GM21367 (cell line): ENCODE measurements at regions not wholly inside any gene's neighbourhood (a gene's known extent, or its start where the extent isn't known, plus 50 kb on each side); places are given as distances from the start of the nearest gene placed in this dataset.

ENCODE experiments used
- ATAC-seq: cut with Tn5 transposase; IDR thresholded peaks from one replicate; pipeline ENCODE4 v1.9.1; 2021; ENCODE audit not compliant: unreplicated experiment

- no peak for ATAC-seq
Measured at GRCh38 chr5:62001640-62002039, 304.4 kb upstream of the KIF2A start.

- no peak for ATAC-seq
Measured at GRCh38 chr5:62002436-62002835, 303.6 kb upstream of the KIF2A start.

DNA sequence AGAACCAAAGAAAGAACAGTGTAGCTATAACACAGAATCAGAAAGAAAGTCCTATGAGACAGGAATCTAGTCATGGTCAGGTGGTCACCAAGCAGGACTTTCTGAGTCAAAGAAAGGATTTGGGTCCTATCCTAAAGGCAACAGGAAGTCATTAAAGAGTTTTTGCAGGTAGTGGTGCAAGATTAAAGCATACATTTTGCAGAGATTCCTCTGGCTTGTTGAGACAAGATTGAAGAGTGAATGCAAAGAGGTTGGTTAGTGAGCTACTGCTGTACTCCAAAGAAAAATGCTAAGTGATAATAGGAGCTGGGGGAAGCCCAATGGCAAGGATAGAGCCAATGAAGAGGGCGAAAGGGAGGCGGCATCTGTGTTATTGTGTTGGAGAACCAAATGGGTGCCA lies 300.5 kb upstream of the KIF2A start:
- no peak for ATAC-seq

DNA sequence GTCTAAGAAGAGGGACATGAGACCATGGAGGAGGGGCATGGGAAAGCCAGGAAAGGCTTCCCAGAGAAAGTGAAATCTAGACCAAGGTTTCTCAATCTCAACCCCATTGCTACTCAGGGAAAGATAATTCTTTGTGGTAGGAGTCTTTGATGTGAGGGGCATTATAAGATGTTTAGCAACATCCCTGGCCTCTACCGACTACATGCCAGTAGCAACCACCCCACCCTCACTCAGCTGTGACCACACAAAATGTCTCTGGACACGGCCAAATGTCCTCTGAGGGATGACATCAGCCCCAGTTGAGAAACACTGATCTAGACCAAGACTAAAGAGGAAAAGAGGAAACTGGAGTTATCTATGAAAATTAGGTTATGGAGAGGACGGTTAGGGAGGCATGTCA lies 298.5 kb upstream of the KIF2A start:
- ATAC-seq, result no peak

DNA sequence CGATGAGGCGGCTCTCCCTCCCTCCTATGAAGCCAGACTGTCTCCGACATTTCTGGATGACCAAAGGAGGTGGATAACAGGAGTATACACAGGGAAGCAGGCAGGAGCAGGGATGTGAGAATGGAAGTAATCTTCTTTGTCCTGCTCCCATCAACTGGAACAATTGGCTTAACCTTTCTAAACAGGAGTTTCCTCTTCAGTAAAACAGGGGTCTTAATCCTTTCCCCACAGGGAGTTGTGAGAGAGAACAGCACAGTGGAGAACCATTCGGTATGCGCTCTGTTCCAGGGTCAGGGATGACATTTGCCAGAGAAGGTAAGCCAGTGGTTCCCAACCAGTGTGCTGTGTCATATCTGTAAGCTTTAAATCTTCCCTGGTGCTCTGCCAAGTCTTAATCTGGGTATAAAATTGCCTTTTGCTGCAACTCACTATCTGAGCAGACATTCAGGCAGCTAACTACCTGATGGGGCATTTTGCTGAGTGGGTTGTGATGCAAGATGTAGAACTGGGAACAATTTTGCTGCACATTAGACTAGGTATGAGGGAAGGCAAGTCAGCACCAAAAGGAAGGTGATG lies 294.8 kb upstream of the KIF2A start:
- ATAC-seq, result no peak

GRCh38 chr5:62017092-62017491 lies 288.9 kb upstream of the KIF2A start:
- ATAC-seq, result no peak

DNA sequence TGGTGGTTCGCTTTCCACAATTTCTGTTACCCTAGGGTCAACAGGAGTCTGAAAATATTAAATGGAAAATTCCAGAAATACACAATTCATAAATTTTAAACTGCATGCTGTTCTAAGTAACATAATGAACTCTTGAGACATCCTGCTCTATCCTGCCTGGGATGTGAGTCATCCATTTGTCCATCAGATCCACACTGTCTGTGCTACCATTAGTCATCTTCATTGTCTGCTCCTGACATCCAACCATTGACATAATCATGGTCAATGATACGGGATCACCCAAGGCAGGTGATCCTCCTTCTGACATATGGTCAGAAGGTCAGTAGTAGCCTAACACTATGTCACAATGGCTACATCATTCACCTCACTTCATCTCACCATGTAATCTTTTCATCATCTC lies 276.7 kb upstream of the KIF2A start:
- ATAC-seq, result no peak

GRCh38 chr5:62030326-62030725 lies 275.7 kb upstream of the KIF2A start:
- ATAC-seq, result no peak

DNA sequence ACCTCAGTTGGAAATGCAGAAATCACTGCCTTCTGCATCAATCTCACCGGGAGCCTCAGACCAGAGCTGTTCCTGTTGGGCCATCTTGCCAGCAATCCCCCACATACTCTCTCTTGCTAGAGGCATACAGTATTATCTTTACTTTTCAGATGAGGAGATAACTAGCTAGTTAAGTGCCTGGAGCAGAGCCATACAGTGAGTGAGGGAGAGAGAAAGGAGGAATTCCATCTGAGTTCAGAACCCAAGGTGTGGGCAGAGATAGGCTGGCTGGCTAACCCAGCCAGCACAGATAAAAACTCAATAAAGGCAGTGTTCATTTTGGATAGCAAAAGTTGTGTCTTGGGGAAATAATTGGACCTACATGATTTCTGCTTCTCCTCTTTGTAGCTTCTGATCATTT lies 268.0 kb upstream of the KIF2A start:
- no peak for ATAC-seq

GRCh38 chr5:62041156-62041756 lies 264.8 kb upstream of the KIF2A start:
- no peak for ATAC-seq

DNA sequence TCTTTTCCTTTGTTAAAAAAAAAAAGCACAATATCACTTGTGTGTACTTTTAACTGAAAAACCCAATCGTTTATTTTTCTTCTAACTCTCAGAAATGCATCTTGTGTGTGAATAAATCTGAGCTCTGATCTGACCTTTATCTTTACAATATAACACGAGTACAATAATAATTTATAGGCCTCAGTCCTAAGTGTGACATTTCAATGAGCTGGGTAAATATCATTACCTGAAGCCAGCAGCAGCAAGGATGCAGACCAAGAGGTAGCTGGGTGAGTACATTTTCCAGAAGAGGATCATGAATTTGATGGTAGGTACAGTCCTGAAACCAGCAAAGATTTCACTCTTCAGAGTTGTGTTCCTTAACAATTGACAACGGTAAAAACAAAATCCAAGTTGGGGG lies 264.0 kb upstream of the KIF2A start:
- ATAC-seq, result no peak

- no peak for ATAC-seq
Measured at GRCh38 chr5:62043289-62044280, 262.4 kb upstream of the KIF2A start.

GRCh38 chr5:62044989-62045388 lies 261.0 kb upstream of the KIF2A start:
- ATAC-seq, result no peak

DNA sequence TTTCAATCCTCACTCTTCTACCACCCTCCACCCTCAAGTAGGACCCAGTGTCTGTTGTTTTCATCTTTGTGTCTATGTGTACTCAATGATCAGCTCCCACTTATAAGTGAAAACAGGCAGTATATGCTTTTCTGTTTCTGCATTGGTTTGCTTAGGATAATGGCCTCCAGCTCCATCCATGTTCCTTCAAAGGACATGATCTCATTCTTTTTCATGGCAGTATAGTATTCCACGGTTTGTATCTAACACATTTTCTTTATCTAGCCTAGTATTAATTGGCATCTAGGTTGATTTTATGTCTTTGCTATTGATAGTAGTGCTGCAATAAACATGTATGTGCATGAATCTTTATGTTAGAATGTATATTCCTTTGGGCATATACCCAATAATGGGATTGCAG lies 259.8 kb upstream of the KIF2A start:
- no peak for ATAC-seq

- no peak for ATAC-seq
Measured at GRCh38 chr5:62051747-62052146, 254.3 kb upstream of the KIF2A start.

DNA sequence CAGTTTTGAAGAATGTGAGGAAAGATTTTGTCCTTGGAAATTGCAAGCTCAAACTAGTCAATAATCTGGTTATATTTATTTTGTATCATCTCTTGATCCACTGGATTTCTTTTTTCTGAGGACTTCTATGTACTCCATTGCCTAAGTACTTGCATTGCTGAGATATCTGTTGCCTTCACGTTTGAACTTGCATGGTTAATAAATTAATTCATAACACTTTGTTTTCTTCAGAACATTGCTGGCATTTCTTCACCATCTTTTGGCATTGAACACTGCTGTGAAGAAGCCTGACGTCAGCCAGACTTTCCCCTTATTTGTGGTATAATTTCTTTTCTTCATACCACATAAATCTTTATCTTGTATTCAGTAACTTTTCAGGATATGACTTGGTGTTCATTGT lies 246.0 kb upstream of the KIF2A start:
- ATAC-seq, result no peak

GRCh38 chr5:62065050-62065449 lies 241.0 kb upstream of the KIF2A start:
- no peak for ATAC-seq

- no peak for ATAC-seq
Measured at GRCh38 chr5:62066761-62067277, 239.2 kb upstream of the KIF2A start.

GRCh38 chr5:62068554-62068953 lies 237.5 kb upstream of the KIF2A start:
- no peak for ATAC-seq

DNA sequence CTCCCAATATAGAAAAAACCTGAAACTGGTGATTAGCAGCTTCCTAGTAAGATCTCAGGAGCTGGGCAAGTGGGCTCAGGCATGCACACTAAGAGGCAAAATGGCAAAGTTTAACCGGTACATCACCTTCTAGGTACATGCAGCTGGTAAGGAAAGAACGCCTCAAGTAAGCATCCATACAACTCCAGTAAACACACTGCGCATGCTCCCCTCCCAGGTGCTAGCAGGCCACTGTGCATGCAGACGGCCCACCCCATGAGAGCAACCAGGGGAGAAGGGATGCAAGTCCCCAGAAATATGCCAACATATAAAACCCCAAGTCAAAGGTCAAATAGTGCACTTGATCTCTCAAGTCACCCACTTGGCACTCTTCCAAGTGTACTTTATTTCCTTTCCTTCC lies 228.6 kb upstream of the KIF2A start:
- ATAC-seq, result no peak

GRCh38 chr5:62077823-62078550 lies 228.0 kb upstream of the KIF2A start:
- no peak for ATAC-seq
